H9 (cell line): ENCODE measurements at regions not wholly inside any gene's neighbourhood (a gene's known extent, or its start where the extent isn't known, plus 50 kb on each side); places are given as distances from the start of the nearest gene placed in this dataset.

Experiments
- DNase-seq: peaks from one replicate; pipeline ENCODE4 v3.0.0-alpha.2; 2017
- H2AFZ ChIP-seq: one replicate; pipeline ENCODE4 v1.6.1; 2013; ENCODE audit warnings: mild to moderate bottlenecking, low read length, control low read depth, moderate library complexity
- H2AK5ac ChIP-seq: 2 replicates; pipeline ENCODE4 v1.6.1; 2013; ENCODE audit warnings: low read length, control low read depth, mixed read lengths; ENCODE audit not compliant: insufficient read length
- H2BK120ac ChIP-seq: one replicate; pipeline ENCODE4 v1.6.1; 2013; ENCODE audit warnings: low read depth, mild to moderate bottlenecking, low read length, control low read depth, inconsistent platforms; ENCODE audit not compliant: poor library complexity, severe bottlenecking
- H2BK12ac ChIP-seq: 2 replicates; pipeline ENCODE4 v1.6.1; 2013; ENCODE audit warnings: low read length, control low read depth, mixed read lengths, low read depth; ENCODE audit not compliant: insufficient read length
- H2BK15ac ChIP-seq: 2 replicates; pipeline ENCODE4 v1.6.1; 2013; ENCODE audit warnings: low read depth, low read length, control low read depth
- H2BK20ac ChIP-seq: one replicate; pipeline ENCODE4 v1.6.1; 2013; ENCODE audit warnings: low read depth, mild to moderate bottlenecking, low read length, control low read depth, inconsistent platforms; ENCODE audit not compliant: poor library complexity, severe bottlenecking
- H2BK5ac ChIP-seq: 2 replicates; pipeline ENCODE4 v1.6.1; 2013; ENCODE audit warnings: low read length, control low read depth, mixed read lengths; ENCODE audit not compliant: insufficient read length
- H3K14ac ChIP-seq: 2 replicates; pipeline ENCODE4 v1.6.1; 2013; ENCODE audit warnings: low read length, control low read depth; ENCODE audit not compliant: insufficient read depth
- H3K18ac ChIP-seq: 2 replicates; pipeline ENCODE4 v1.6.1; 2013; ENCODE audit warnings: low read depth, mild to moderate bottlenecking, mixed read lengths, low read length, control low read depth; ENCODE audit not compliant: insufficient read length
- H3K23ac ChIP-seq: 2 replicates; pipeline ENCODE4 v1.6.1; 2013; ENCODE audit warnings: low read length, control low read depth, mixed read lengths, low read depth; ENCODE audit not compliant: insufficient read length
- H3K23me2 ChIP-seq: 2 replicates; pipeline ENCODE4 v1.6.1; 2013; ENCODE audit warnings: low read depth, mild to moderate bottlenecking, mixed read lengths, low read length, control low read depth; ENCODE audit not compliant: insufficient read length, poor library complexity, severe bottlenecking
- H3K27ac ChIP-seq: 2 replicates; pipeline ENCODE4 v1.5.1; 2013; ENCODE audit warnings: low read length, control low read depth, mixed read lengths, low read depth; ENCODE audit not compliant: insufficient read length
- H3K27me3 ChIP-seq: 2 replicates; pipeline ENCODE4 v1.6.1; 2013; ENCODE audit warnings: low read length, control low read depth, inconsistent platforms; ENCODE audit not compliant: insufficient read depth
- H3K4ac ChIP-seq: 2 replicates; pipeline ENCODE4 v1.6.1; 2013; ENCODE audit warnings: low read depth, mild to moderate bottlenecking, control low read depth, inconsistent platforms, low read length, moderate library complexity
- H3K4me1 ChIP-seq: 2 replicates; pipeline ENCODE4 v1.6.1; 2013; ENCODE audit warnings: low read length, control low read depth, inconsistent platforms; ENCODE audit not compliant: insufficient read depth
- H3K4me2 ChIP-seq: 2 replicates; pipeline ENCODE4 v1.6.1; 2013; ENCODE audit warnings: low read length, control low read depth, mixed read lengths; ENCODE audit not compliant: insufficient read length, insufficient read depth
- H3K56ac ChIP-seq: 2 replicates; pipeline ENCODE4 v1.6.1; 2013; ENCODE audit warnings: low read depth, mild to moderate bottlenecking, mixed read lengths, low read length, control low read depth; ENCODE audit not compliant: insufficient read length
- H3K79me1 ChIP-seq: 2 replicates; pipeline ENCODE4 v1.6.1; 2013; ENCODE audit warnings: low read depth, mild to moderate bottlenecking, moderate library complexity, low read length, control low read depth, inconsistent platforms; ENCODE audit not compliant: insufficient read depth, poor library complexity, severe bottlenecking
- H3K79me2 ChIP-seq: 2 replicates; pipeline ENCODE4 v1.6.1; 2013; ENCODE audit warnings: low read length, control low read depth, inconsistent platforms; ENCODE audit not compliant: insufficient read depth
- H3K9ac ChIP-seq: 2 replicates; pipeline ENCODE4 v1.6.1; 2013; ENCODE audit warnings: low read length, control low read depth, mixed read lengths; ENCODE audit not compliant: insufficient read length; ENCODE audit errors: extremely low read depth
- H3K9me3 ChIP-seq: one replicate; pipeline ENCODE4 v1.6.1; 2013; ENCODE audit warnings: low read depth, low read length, inconsistent platforms; ENCODE audit not compliant: control insufficient read depth
- H3T11ph ChIP-seq: one replicate; pipeline ENCODE4 v1.6.1; 2013; ENCODE audit warnings: mild to moderate bottlenecking, low read length, control low read depth, inconsistent platforms
- H4K20me1 ChIP-seq: one replicate; pipeline ENCODE4 v1.6.1; 2013; ENCODE audit not compliant: control insufficient read depth, insufficient read length, insufficient read depth
- H4K5ac ChIP-seq: 2 replicates; pipeline ENCODE4 v1.6.1; 2013; ENCODE audit warnings: low read depth, mild to moderate bottlenecking, mixed read lengths, low read length, control low read depth; ENCODE audit not compliant: insufficient read length
- H4K8ac ChIP-seq: replicated peaks from 2 replicates; pipeline ENCODE4 v1.6.1; 2013; ENCODE audit warnings: low read length, control low read depth, mixed read lengths, low read depth; ENCODE audit not compliant: insufficient read length
- H4K91ac ChIP-seq: 2 replicates; pipeline ENCODE4 v1.6.1; 2013; ENCODE audit warnings: low read depth, mild to moderate bottlenecking, moderate library complexity, mixed read lengths, low read length, control low read depth; ENCODE audit not compliant: insufficient read length
- H3K27ac Mint-ChIP-seq, 3 experiments: 2 replicates in 2 of 3; 3 replicates in 1 of 3; pipeline ENCODE4 v1.8.0; 2020 to 2021; ENCODE audit warnings: mixed read lengths in 3 of 3, mild to moderate bottlenecking in 1 of 3, moderate library complexity in 1 of 3
- H3K27me3 Mint-ChIP-seq: 2 replicates; pipeline ENCODE4 v1.8.0; 2021; ENCODE audit warnings: low read depth, mild to moderate bottlenecking, moderate library complexity, mixed read lengths
- H3K36me3 Mint-ChIP-seq, 3 experiments: 2 replicates in 2 of 3; 3 replicates in 1 of 3; pipeline ENCODE4 v1.8.0; 2020 to 2021; ENCODE audit warnings: low read depth in 3 of 3, mixed read lengths in 3 of 3; ENCODE audit not compliant: insufficient read depth in 1 of 3
- H3K4me1 Mint-ChIP-seq, 2 experiments: 2 replicates each; pipeline ENCODE4 v1.8.0; 2020; ENCODE audit warnings: mixed read lengths in 2 of 2
- H3K4me3 Mint-ChIP-seq, 2 experiments: 2 replicates in 1 of 2; 3 replicates in 1 of 2; pipeline ENCODE4 v1.8.0; 2020 to 2021; ENCODE audit warnings: mild to moderate bottlenecking in 2 of 2, mixed read lengths in 2 of 2, moderate library complexity in 1 of 2
- H3K9me3 Mint-ChIP-seq, 2 experiments: 2 replicates in 1 of 2; 3 replicates in 1 of 2; pipeline ENCODE4 v1.8.0; 2020; ENCODE audit warnings: mild to moderate bottlenecking in 2 of 2, mixed read lengths in 2 of 2, moderate library complexity in 1 of 2
- WGBS: extraction: QIAGEN DNeasy Blood & Tissue Kit; methylation state at CpG from one replicate; pipeline ENCODE4 v1.1.7; 2013; ENCODE audit warnings: missing lambda C conversion rate, low lambda C conversion rate, mixed read lengths; ENCODE audit not compliant: insufficient read length; ENCODE audit errors: extremely low coverage; 5-methylcytosine and 5-hydroxymethylcytosine counted together
- TF ChIP-seq, protein P1 (sequence below): fragments of 200-600 bp; sonication (generic); conservative IDR thresholded peaks from 3 replicates; pipeline ENCODE4 v1.8.0; 2021; ENCODE audit warnings: antibody characterized with exemption, mild to moderate bottlenecking

DNA sequence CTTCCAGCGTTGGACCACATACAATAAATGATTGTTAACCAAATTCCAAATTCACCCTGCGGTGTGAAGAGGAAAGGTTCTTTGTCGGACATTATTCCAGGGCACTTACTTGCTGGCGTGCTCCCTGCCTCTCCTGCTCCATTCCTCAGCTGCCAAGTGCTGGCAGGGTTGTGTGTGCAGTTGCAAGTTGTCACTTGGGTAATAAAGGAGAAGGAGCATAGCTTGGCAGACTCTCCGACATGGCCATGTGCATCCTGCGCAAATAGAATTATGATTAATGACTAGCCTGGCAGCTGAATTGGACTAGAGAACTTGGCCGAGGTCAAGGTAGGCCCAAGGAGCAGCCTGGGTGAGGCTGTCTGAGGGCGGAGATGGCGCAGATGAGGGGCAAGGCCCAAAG is 92.3 kb upstream of the ELMO1 start:
- no peak overlapping the region for H4K8ac ChIP-seq
- no peak for DNase-seq
- H3T11ph ChIP-seq, result no peak overlapping the region
- H3K9me3 ChIP-seq, result no peaks in the 10 kb centered on the region
- H3K4me3 Mint-ChIP-seq, result no peak overlapping the region
- no peaks in the 10 kb centered on the region for H3K27me3 ChIP-seq
- no peaks in the 10 kb centered on the region for H3K79me1 ChIP-seq
- H4K20me1 ChIP-seq, result no peaks in the 10 kb centered on the region
- no CpG with 5 or more reads among the region's 9 CpGs for WGBS
- H4K91ac ChIP-seq, result no peak overlapping the region
- H3K9me3 Mint-ChIP-seq, result no peaks in the 10 kb centered on the region
- no peak overlapping the region for H2AK5ac ChIP-seq
- H3K27ac Mint-ChIP-seq, result no peak overlapping the region
- no peak overlapping the region for H2AFZ ChIP-seq
- H3K23ac ChIP-seq, result no peak overlapping the region
- H3K36me3 Mint-ChIP-seq, result no peaks in the 10 kb centered on the region; a peak in 1 of 7 replicates
- H2BK12ac ChIP-seq, result no peak overlapping the region
- no peaks in the 10 kb centered on the region for H3K27me3 Mint-ChIP-seq
- no peaks in the 10 kb centered on the region for H3K4me1 ChIP-seq
- no peak overlapping the region for H3K18ac ChIP-seq
- no peaks in the 10 kb centered on the region for H3K23me2 ChIP-seq
- H3K56ac ChIP-seq, result no peak overlapping the region
- no peak overlapping the region for H3K9ac ChIP-seq
- no peak overlapping the region for H2BK120ac ChIP-seq
- no peak overlapping the region for H2BK15ac ChIP-seq
- no peak overlapping the region for H3K27ac ChIP-seq
- no peak overlapping the region for H3K4ac ChIP-seq
- no peak overlapping the region for H4K5ac ChIP-seq
- H3K79me2 ChIP-seq, result no peaks in the 10 kb centered on the region
- no peak overlapping the region for H2BK20ac ChIP-seq
- H3K4me1 Mint-ChIP-seq, result peaks cover 4 to 12% of the 10 kb centered on the region in 2 experiments
- H2BK5ac ChIP-seq, result no peak overlapping the region
- TF ChIP-seq, protein P1, sequence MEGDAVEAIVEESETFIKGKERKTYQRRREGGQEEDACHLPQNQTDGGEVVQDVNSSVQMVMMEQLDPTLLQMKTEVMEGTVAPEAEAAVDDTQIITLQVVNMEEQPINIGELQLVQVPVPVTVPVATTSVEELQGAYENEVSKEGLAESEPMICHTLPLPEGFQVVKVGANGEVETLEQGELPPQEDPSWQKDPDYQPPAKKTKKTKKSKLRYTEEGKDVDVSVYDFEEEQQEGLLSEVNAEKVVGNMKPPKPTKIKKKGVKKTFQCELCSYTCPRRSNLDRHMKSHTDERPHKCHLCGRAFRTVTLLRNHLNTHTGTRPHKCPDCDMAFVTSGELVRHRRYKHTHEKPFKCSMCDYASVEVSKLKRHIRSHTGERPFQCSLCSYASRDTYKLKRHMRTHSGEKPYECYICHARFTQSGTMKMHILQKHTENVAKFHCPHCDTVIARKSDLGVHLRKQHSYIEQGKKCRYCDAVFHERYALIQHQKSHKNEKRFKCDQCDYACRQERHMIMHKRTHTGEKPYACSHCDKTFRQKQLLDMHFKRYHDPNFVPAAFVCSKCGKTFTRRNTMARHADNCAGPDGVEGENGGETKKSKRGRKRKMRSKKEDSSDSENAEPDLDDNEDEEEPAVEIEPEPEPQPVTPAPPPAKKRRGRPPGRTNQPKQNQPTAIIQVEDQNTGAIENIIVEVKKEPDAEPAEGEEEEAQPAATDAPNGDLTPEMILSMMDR, result no peak
- no peak overlapping the region for H3K14ac ChIP-seq
- no peak overlapping the region for H3K4me2 ChIP-seq
